ENCODE measurements at regions not wholly inside any gene's neighbourhood (a gene's known extent, or its start where the extent isn't known, plus 50 kb on each side); places are given as distances from the start of the nearest gene placed in this dataset.

- TF ChIP-seq CTCF (IDR thresholded peaks at IDR 0.05): no peak
- no peak for TF ChIP-seq EZH2 (IDR thresholded peaks at IDR 0.05)
- TF ChIP-seq EZH2phosphoT487 (IDR thresholded peaks at IDR 0.05): no peak
Observed at GRCh38 chr4:163764569-163764968, 270.1 kb downstream of the TMA16 start.
